Activated T-cell treated with anti-CD3 and anti-CD28 coated beads for 1 hour (primary cell): ENCODE measurements at regions not wholly inside any gene's neighbourhood (a gene's known extent, or its start where the extent isn't known, plus 50 kb on each side); places are given as distances from the start of the nearest gene placed in this dataset.
"Not testable (repeated sequence)": the region's sequence is repeated elsewhere in the genome, so short reads cannot be mapped to it uniquely, and the experiment has no call there.

Experiments
- DNase-seq: peaks from one replicate; pipeline ENCODE4 v3.0.0-alpha.2; 2020; ENCODE audit warnings: low read depth

DNA sequence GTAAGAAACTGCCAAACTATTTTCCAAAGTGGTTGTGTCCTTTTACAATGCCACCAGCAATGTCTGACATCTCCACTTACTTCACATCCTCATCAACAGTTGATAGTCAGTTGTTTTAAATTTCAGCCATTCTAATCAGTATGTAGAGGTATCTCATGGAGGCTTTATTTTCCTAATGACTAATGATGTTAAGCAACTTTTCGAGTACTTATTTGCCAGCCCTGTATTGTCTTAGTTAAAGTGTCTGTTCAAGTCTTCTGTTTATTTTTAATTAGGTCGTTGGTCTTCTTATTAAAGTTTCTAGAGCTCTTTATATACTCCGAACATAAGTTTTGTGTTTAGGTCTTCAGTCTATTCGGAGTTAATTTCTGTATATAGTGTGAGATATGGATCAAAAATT is 54.9 kb upstream of the NBPF12 start:
- not testable (repeated sequence) for DNase-seq

DNA sequence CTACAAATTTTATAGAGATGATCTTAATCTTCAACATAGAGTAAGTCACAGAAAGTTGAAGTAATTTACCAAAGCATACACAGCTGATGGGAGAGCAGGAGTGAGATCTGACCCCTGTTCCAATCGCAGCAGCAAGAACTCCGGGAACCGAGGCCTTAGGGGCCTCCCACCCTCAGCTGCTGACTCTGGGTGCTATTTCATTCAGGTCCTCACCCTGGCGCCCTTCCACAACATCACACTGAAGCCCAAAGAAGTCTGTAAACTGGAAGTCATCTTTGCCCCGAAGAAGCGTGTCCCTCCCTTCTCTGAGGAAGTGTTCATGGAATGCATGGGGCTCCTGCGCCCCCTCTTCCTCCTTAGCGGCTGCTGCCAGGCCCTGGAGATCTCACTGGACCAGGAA is 57.0 kb upstream of the NBPF12 start:
- not testable (repeated sequence) for DNase-seq

DNA sequence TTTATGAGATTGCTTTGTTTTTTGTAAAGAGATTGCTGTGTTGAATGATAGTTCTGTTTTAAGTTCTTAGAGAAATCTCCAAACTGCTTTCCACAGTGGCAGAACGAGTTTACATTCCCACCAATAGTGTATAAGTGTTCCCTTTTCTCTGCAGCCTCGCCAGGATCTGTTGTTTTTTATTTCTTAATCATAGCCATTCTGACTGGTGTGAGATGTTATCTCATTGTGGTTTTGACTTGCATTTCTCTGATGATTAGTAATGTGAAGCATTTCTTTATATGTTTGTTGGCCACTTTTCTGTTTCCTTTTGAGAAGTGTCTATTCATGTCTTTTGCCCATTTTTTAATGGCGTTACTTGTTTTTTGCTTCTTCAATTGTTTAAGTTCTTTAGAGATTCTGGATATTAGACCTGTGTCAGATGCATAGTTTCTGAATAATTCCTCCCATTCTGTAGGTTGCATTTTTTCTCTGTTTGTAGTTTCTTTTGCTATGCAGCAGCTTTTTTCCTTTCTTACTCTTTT is 74.3 kb upstream of the NBPF12 start:
- not testable (repeated sequence) for DNase-seq

DNA sequence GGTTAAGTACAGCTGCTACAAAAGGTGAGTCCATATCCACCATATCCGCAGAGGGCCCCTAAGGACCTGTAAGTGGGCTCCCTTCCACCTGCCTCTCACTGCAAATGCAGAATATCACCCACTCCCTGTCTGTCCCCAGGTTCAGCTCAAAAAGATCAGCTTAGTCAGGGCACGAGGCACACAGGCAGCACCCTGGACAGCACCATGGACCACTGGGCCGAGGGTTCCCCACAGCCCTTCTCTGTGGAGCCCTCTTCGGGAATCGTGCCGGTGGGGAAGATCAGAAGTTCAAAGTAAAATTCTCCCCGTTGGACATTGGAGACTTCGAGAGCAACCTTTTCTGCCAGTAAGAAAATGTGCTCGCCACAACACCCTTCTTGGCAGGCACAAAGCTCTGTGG is 85.0 kb upstream of the NBPF12 start:
- not testable (repeated sequence) for DNase-seq

DNA sequence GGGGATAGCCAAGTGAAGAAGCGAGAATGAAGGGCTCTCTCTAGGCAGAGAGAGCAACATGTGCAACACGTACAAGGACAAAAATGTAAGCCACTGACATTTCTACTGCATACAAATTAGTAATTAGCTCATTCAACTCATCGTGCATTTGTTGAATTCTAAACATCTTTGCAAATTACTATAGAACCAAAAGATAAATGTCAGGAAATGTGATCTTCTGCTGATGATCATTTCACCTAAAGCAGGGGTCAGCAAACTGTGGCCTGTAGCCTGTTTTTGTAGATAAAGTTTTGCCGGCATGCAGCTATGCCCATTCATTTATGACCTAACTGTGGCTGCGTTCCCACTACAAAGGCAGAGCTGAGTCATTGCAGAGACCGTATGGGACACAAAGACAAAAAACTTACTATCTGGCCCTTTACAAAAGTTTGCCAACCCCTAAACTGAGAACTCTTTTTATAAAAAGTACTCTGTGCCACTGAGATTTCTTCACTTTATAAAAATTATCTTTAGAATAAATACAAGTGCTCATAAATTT is 87.7 kb upstream of the NBPF12 start:
- DNase-seq, result not testable (repeated sequence)

DNA sequence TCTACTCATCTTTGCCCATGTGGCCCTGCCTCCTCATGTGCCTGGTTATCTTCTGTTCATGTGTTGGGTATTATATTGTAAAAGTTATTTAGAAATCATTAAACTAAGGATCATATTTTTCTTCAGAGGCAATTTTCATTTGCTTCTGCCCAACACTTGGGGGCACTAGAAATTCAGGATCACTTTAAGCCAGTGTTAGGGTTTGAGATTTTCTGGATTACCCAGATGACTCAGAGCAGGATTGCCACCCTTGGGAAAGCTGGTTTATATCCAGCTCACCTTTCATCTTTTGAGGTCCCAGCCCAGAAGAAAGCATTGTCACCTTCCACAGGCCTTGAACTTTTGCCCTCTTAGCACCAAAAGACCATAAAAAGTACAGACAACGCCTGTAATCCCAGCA is 99.4 kb upstream of the NBPF12 start:
- DNase-seq, result not testable (repeated sequence)

DNA sequence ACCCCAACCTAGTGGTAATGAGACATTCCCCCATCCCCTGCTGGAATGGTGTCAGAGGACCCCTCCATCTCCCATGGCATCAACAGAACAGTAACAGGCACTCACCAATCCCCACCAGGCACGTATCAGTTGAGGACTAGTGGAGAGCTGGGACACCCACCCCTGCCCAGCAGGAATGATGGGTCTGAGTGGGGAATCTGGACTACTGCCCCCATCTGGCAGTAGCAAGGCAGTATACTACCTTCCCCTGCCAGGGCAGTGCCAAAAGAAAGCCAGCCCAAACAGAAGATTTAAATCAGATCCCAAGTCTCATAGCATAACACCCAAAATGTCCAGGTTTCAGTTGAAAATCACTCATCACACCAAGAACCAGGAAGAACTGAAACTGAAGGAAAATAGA is 111.2 kb upstream of the NBPF12 start:
- DNase-seq, result not testable (repeated sequence)

DNA sequence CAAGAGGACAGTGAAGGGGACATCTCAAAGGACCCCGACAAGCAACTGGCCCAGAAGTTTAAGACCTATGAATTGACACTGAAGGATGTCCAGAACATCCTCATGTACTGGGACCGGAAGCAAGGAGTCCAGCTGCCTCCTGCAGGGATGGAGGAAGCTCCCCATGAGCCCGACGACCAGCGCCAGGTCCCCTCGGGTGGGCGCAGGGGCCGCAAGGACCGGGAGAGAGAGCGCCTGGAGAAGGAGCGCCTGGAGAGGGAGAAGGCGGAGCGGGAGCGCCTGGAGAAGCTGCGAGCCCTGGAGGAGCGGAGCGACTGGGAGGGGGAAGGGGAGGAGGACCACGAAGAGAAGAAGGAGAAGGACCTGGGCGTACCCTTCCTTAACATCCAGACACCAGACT is 143.9 kb upstream of the NBPF12 start:
- DNase-seq, result not testable (repeated sequence)

DNA sequence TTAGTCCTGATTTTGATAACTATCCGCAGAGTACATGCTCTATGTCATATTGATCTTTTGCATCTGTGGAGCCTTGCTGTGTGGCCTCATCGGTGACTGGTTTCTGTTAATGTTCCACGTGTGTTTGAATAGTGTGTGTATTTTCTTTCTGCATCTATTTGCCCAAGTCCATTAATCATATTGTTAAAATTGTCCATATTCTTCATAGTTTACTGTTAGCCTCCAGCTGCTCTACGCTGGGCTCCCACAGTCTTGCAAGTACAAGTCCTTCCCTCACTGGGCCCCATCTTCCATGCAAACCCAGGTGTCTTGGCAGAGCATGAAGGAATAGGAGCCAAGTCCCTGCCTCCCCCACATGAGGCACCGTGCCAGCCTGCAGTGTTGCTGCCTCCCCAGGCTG is 145.4 kb upstream of the NBPF12 start:
- not testable (repeated sequence) for DNase-seq

DNA sequence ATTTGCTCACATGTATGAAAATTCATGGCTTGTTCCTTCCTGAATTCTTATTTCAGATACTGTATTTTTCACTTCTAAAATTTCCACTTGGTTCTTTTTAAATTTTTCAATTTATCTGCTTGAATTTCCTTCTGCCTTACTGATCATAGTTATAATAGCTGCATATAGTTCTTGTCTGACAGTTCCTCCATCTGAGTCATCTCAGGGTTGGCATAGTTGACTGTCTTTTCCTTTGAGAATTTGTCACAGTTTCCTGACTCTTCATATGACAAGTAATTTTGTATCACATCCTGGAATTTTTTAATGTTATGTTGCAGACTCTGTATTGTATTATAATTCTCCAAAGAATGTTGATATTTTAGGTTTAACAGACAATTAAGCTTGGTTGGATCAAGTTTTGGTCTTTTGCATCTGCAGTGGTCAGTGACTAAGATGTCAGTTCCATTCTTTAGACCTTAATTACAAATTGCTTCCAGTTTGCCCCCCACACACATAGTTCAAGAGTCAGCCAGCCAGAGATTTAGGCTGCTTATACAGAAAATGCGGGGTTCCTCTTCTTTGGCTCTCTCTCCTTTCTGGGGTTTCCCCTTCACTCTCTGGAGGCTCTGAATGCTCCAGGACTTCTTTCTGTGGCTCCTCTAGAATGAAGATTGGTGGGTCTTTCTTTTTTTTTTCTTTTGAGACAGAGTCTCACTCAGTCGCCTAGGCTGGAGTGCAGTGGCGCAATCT is 153.7 kb upstream of the NBPF12 start:
- not testable (repeated sequence) for DNase-seq

DNA sequence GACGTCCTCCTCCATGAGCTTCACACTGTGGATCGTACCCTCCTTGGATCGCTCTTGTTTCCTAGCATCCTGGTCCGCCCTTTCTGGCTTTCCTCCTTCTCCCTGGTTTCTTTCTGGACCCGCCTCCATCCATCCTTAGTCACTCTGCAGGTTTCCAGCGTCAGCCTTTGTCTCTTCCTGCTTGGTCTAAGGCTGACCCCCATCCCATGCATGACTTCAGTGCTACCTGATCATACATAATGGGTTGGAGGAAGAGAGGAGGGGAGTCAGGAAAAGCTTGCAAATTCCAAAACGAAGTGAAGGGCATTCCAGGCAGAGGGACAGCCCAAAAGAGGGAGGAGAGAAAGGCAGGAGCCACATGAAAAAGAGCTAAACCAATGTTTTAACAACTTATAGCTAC is 156.9 kb upstream of the NBPF12 start:
- not testable (repeated sequence) for DNase-seq

DNA sequence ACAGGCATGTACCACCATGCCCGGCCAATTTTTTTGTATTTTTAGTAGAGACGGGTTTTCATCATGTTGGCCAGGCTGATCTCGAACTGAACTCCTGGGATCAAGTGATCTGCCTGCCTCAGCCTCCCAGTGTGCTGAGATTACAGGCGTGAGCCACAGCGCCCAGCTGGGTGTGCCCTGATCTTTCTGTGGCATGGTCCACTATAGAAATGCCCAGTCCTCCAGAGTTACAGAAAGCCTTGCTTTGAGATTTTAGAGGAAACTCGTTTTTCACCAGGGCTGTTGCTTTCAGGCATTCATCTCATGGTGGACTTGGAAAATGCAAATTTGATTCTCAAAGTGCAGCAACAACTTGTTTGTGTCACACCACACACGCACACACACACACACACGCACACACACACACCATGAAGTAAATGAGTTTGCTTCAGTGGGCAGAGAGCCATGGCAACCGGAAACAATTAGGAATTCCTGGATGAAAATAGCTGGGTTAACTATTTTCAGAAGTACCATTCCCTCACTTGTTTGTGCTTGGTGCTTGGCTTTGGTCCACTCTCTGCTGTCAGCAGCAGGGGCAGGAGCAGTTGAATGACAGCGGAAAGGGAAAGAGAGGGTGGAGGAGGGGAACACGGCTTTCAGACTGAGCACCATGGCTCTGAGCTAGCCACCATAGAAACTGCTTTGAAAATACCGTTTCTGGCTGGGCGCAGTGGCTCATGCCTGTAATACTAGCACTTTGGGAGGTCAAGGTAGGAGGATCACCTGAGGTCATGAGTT is 160.1 kb upstream of the NBPF12 start:
- not testable (repeated sequence) for DNase-seq

DNA sequence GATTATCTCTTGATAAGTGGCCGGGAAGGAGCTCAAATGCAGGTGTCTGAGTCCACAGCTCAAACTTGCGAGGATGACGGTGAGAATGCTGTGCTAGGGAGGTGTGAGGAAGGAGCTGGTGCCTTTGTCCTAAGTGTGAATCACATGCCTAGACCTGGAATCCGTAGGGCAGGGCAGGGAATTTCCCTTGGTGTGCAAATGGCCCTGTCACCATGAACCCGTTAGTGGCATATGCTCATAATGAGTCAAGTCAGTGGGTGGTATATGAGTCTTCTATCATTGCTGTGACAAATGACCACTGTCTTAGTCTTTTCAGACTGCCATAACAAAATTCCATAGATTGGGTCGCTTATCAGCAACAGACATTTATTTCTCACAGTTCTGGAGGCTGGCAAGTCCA is 163.1 kb upstream of the NBPF12 start:
- not testable (repeated sequence) for DNase-seq

DNA sequence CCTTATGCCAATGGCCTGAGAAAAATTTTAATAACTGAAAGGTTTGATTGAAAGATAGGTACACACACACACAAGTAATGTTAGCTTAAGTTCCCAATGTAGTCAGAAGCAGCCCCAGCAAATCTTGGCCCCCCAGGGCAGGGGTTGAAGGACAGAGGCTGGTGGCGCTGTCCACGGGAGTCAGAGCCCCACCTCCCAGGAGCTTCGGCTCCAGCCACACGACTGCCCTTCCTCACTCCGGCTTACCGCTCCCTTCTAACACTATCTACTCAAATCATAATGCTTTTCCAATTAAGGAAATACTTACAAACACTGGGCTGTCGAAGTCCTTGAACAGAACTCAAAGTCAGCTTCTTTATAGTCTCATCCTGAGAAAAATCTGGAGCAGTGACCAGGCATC is 163.9 kb upstream of the NBPF12 start:
- not testable (repeated sequence) for DNase-seq

DNA sequence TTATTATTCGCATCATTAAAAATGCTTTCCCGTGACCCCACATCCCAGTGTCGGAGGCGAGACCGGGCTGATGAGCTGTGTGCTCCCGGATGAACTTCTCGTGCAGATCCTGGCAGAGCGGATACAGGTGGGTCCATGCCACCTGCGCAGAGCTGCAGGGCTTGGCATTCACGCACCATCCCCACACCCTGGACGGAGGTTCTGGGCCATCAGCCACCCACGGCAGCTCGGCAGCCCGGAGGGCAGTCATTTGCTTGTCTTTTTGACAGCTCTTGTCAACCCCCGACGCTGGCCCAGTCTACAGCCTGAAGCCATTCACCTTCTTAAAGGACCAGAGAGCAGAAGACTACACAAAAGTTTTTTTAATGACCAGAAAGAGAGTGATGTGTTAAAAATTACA is 166.7 kb upstream of the NBPF12 start:
- not testable (repeated sequence) for DNase-seq

DNA sequence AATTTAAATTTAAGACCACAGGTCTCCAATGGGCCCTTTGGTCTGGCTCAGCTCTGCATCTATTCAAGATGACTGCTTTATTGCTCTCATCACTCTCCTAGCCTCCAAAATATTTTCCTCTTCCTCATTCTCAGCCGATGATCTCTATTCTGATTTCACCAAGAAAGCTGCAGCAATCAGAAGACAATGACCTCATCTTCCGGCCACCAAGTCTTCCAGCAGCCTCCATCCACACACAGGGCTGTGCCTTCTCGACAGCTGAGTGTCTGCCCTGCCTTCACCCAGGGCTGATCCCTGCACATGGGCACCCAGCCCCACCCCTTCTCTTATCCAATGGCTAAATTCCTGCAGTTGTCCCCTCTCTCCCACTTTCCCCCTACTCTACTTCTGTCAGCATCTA is 167.1 kb upstream of the NBPF12 start:
- DNase-seq, result not testable (repeated sequence)

DNA sequence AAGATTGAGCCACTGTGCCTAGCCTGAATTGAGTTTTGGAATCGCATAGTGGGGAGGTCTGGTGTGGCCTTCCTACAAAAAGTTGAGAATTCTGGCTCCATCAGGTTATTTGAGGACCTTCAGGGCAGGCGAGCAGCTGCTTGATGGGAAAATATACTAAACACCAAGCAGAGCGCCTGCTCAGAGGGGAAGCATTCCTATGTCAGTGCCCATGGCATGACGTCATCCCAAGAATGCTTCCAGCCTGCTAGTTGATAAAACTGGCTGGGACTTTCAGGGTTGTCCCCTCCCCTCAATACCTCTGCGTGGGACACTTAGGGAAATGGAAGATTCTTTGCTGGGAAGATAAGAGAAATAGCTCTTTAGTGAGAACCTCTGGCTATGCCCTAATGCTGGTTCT is 174.9 kb upstream of the NBPF12 start:
- not testable (repeated sequence) for DNase-seq

DNA sequence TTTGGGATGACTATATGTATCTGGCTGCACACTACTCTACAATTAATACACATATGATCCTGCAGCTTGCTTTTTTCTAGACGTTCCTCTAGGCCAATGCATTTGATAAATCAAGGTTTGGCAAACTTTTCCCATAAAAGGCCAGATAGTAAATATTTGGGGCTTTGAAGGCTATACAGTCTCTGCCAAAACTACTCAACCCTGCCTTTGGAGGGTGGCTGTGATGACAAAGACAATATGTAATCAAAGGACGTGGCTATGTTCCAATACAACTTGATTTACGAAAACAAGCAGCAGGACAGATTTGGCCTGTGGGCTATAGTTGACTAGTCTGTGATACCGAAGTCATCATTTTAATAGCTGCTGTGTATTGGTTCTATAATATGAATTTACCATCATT is 181.3 kb upstream of the NBPF12 start:
- DNase-seq, result not testable (repeated sequence)

DNA sequence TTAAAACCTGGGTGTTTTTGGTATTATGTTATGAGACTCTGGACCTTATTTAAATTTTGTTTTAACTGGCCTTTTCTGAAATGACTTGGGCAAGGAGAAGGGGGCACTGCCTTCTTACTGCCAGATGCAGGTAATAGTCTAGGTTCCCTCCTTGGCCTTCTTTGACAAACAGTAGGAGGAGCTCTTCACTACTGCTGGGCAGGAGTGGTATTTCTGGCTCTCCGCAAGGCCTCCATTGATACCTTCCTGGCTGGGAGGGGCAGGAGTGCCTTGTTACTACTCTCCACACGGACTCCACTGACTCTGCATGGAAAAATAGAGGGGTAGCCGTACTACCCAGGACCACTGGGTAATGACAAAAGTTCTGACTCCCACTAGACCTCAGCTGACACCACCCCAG is 189.4 kb upstream of the NBPF12 start:
- DNase-seq, result not testable (repeated sequence)

DNA sequence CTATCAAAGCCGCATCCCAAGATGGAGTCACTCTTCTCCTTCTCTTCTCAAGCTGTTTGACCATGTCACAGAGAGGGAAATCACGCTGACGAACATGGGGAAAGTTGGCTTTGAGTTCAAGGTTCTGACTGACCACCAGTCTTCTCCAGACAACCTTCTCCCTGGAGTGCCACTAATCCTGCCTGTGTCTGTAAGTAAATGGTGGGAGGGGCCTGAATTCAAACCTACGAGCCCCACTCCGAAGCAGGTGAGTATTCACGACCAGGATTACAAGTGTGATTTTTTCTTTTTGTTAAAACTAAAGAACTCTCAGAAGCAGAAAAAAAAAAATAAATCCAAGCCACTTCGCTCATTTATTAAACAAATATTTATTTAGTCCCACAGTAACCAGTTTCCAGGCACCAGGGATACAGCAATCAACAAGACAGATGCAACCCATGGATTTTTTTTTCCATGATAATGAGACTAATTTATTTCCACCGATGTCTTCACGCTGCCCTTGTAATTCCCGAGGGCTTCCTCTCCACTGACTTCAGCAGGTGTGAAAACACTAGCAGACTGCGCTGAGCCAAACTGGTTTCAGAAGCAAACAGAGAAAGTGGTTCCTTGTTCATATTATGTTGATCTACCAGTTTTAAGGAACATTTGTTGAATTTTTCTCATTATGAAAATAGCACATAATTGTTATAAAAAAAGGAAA is 206.0 kb upstream of the NBPF12 start:
- DNase-seq, result not testable (repeated sequence)

DNA sequence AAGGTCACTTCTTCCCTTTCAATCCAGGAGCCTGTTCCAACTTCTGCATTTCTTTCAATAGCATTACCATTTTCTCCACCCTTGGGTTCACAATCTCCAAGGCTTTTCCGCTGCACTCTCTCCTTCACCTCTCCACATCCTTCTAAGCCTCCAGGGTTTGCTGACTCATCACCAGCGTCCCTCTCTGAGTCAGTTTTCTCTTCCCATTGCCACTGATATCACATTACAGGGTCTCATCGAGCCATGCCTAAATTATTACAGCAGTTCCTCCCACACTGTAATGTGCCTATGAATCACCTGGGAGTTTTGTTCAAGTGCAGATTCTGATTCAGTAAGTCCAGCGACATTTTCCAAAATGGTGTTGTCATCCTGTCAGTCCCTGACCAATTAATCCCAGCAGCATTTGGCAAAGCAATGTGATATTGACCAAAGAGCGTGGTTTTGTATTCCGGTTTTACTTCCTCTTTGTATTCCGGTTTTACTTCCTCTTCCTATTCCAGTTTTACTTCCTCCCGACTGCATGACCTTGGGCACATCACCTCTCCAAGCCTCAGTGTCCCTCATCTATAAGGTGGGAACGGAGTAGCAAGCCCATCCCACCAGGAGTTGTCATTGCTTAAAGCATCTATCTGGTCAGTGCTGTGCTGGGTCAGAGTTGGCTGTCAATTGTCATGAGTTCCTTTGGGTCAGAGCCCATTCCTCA is 208.3 kb upstream of the NBPF12 start:
- not testable (repeated sequence) for DNase-seq

DNA sequence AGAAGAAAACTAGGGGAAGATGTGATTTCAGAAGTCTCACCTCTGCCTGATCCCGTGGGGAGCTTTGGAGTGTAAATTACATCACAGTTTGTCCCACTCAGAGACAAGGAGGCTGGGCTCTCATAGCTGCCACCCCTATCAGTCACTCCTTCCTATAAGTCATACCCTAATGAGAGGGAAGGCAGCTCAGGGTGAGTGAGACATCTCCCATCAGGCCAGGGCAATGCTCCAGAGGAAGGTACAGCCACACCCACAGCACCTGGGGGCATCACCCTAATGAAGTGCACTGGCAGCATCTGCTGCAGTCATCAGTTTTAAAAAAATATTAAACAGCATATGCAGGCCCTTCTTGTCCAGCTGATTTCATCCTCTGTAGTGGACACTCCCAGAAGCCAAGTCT is 223.1 kb upstream of the NBPF12 start:
- DNase-seq, result not testable (repeated sequence)
